IPS-18a (cell line): ENCODE measurements at regions not wholly inside any gene's neighbourhood (a gene's known extent, or its start where the extent isn't known, plus 50 kb on each side); places are given as distances from the start of the nearest gene placed in this dataset.
"Not testable (repeated sequence)": the region's sequence is repeated elsewhere in the genome, so short reads cannot be mapped to it uniquely, and the experiment has no call there.

ENCODE experiments used
- H3K27ac ChIP-seq: one replicate; pipeline ENCODE4 v1.5.1; 2013; ENCODE audit warnings: low read length
- H3K27me3 ChIP-seq: one replicate; pipeline ENCODE4 v1.6.1; 2013; ENCODE audit warnings: mild to moderate bottlenecking, low read length; ENCODE audit not compliant: control insufficient read depth, insufficient read depth
- H3K36me3 ChIP-seq: one replicate; pipeline ENCODE4 v1.6.1; 2013; ENCODE audit warnings: low read depth, low read length; ENCODE audit not compliant: control insufficient read depth
- H3K4me1 ChIP-seq: one replicate; pipeline ENCODE4 v1.6.1; 2013; ENCODE audit warnings: low read depth, low read length; ENCODE audit not compliant: control insufficient read depth
- H3K4me3 ChIP-seq: one replicate; pipeline ENCODE4 v1.5.1; 2013; ENCODE audit warnings: low read length
- H3K9ac ChIP-seq: one replicate; pipeline ENCODE4 v1.6.1; 2013; ENCODE audit warnings: mild to moderate bottlenecking, low read length, moderate library complexity
- H3K9me3 ChIP-seq: one replicate; pipeline ENCODE4 v1.6.1; 2013; ENCODE audit warnings: low read depth, low read length; ENCODE audit not compliant: control insufficient read depth

DNA sequence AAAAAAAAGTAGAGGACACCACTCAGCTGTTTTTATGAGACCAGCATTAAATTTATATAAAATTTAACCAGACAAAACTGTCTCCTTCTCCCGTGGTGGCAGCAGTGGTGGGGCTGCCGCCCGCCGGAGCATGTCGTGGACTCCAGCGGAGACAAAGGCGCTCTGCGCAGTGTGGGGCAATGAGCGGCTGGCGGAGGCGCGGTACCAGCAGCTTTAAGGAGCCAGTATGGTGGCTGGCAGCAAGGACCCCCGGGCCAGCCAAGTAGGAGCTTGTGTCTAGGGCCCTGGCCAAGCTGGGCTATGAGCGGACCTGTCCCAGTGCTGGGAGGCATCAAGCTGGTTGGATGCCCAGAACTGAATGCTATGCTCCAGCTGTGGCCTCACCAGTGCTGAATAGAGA, 2102.9 kb downstream of the NCAM2 start:
- H3K27me3 ChIP-seq = no peaks in the 10 kb centered on the region
- no peak overlapping the region for H3K4me3 ChIP-seq
- no peak overlapping the region for H3K9ac ChIP-seq
- H3K9me3 ChIP-seq = peaks cover 3% of the 10 kb centered on the region
- no peak overlapping the region for H3K27ac ChIP-seq
- no peaks in the 10 kb centered on the region for H3K36me3 ChIP-seq
- H3K4me1 ChIP-seq = no peaks in the 10 kb centered on the region

DNA sequence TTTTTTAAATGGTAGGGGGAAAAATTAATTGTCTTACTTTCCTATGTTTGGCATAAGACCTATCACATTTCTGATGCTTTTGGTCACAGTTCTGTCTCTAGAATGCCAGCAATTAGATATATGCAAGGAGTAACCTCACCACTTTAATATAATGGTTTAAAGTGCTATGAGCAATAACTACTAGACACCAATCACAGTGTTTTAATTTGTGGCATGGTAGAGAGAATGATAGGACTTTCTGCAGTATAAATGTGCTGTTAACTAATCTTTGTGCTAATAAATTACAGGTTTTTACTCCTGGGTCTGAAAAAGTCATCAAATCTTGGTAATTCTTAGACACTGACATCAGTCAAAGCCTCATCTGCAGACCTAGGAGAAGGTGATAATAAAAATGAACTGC, 2110.3 kb downstream of the NCAM2 start:
- H3K4me1 ChIP-seq = no peaks in the 10 kb centered on the region
- peaks cover 4% of the 10 kb centered on the region for H3K9me3 ChIP-seq
- H3K27ac ChIP-seq = no peak overlapping the region
- no peak overlapping the region for H3K4me3 ChIP-seq
- H3K36me3 ChIP-seq = no peaks in the 10 kb centered on the region
- H3K9ac ChIP-seq = no peak overlapping the region
- no peaks in the 10 kb centered on the region for H3K27me3 ChIP-seq

DNA sequence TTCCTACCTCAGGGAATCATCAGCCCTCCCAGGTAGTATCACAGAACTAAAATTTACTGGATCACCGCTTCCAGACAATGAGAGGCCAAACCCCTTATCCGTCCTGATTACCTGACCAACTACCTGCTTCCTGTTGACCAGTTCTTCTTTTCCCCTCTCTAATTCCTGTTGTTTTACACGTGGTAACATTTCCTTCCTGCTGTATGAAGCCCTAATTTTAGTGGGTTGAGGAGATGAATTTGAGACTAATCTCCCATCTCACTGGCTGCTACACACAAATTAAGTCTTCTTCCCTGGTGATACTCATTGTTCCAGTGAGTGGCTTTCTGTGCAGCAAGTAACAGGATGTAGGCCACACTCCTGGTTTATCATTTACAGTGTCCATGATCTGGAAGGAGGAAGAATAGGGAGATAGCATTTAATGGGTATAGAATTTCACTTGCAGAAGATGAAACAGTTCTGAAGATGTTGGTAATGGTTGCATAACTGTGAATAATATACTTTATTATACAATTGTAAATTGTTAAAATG, 2112.9 kb downstream of the NCAM2 start:
- no peak overlapping the region for H3K27ac ChIP-seq
- H3K27me3 ChIP-seq = no peaks in the 10 kb centered on the region
- H3K9me3 ChIP-seq = peaks cover 4% of the 10 kb centered on the region
- no peaks in the 10 kb centered on the region for H3K4me1 ChIP-seq
- no peak overlapping the region for H3K4me3 ChIP-seq
- no peaks in the 10 kb centered on the region for H3K36me3 ChIP-seq
- H3K9ac ChIP-seq = no peak overlapping the region

GRCh38 chr21:23119491-23119890, 2121.3 kb downstream of the NCAM2 start:
- H3K9ac ChIP-seq = no peak overlapping the region
- no peak overlapping the region for H3K27ac ChIP-seq
- no peaks in the 10 kb centered on the region for H3K27me3 ChIP-seq
- no peaks in the 10 kb centered on the region for H3K4me1 ChIP-seq
- no peaks in the 10 kb centered on the region for H3K36me3 ChIP-seq
- H3K4me3 ChIP-seq = no peak overlapping the region
- H3K9me3 ChIP-seq = no peaks in the 10 kb centered on the region

GRCh38 chr21:23127973-23128372, 2129.8 kb downstream of the NCAM2 start:
- Histone ChIP-seq H3K36me3 (no peaks in the 10 kb centered on the region), H3K27ac (no peak overlapping the region), H3K9ac (no peak overlapping the region), H3K4me1 (peaks cover 3% of the 10 kb centered on the region), H3K4me3 (no peak overlapping the region), H3K27me3 (no peaks in the 10 kb centered on the region), H3K9me3 (no peaks in the 10 kb centered on the region)

DNA sequence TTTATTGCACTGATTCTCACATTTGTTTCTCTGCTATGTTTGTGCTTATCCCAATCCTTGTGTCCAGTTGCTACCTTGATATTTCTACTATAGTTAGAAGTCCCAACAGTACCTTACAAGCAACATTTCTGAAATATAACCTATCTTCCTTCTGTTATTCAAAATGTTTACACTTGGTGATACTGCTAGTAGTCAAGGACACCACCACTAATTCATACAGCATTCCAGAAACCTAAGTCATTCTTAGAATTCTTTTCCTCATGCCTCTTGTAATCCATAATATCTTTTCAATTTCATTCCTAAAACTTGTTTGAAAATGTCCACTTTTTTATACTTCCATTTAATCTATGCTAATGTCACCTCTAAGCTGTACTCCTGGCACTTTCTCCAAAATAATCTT, 2132.1 kb downstream of the NCAM2 start:
- Histone ChIP-seq H3K27ac (no peak overlapping the region), H3K27me3 (no peaks in the 10 kb centered on the region), H3K4me1 (peaks cover 3% of the 10 kb centered on the region), H3K4me3 (no peak overlapping the region), H3K9me3 (no peaks in the 10 kb centered on the region), H3K9ac (no peak overlapping the region), H3K36me3 (no peaks in the 10 kb centered on the region)

DNA sequence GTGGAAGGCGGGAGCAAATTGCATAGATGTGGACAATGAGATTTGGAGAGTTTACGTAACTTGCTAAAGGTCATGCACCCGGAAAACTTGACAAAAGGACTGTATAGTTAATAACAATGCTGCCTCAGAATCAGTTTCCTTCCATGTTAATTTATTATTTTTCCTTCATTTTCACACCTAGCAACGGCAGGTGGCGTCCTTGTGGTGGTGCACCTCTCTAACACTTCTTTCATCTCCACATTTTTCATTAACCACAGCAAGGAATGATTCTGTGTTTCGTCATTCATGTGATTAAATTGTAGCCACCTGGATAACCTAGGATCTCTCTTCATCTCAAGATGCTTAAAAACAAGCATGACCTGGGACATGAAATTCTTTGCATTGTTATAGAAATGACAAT, 2133.0 kb downstream of the NCAM2 start:
- H3K4me3 ChIP-seq = no peak overlapping the region
- no peaks in the 10 kb centered on the region for H3K36me3 ChIP-seq
- no peaks in the 10 kb centered on the region for H3K27me3 ChIP-seq
- H3K9ac ChIP-seq = no peak overlapping the region
- peaks cover 3% of the 10 kb centered on the region for H3K4me1 ChIP-seq
- H3K27ac ChIP-seq = no peak overlapping the region
- H3K9me3 ChIP-seq = peaks cover 4% of the 10 kb centered on the region

GRCh38 chr21:23138797-23139196, 2140.6 kb downstream of the NCAM2 start:
- H3K4me3 ChIP-seq = no peak overlapping the region
- H3K9ac ChIP-seq = no peak overlapping the region
- H3K27ac ChIP-seq = no peak overlapping the region
- no peaks in the 10 kb centered on the region for H3K27me3 ChIP-seq
- H3K9me3 ChIP-seq = peaks cover 26% of the 10 kb centered on the region
- no peaks in the 10 kb centered on the region for H3K36me3 ChIP-seq
- no peaks in the 10 kb centered on the region for H3K4me1 ChIP-seq

- Histone ChIP-seq H3K27me3 (no peaks in the 10 kb centered on the region), H3K36me3 (no peaks in the 10 kb centered on the region), H3K27ac (no peak overlapping the region), H3K9ac (no peak overlapping the region), H3K4me3 (no peak overlapping the region), H3K9me3 (no peaks in the 10 kb centered on the region), H3K4me1 (no peaks in the 10 kb centered on the region)
Measured at GRCh38 chr21:23152130-23152529, 2153.9 kb downstream of the NCAM2 start.

DNA sequence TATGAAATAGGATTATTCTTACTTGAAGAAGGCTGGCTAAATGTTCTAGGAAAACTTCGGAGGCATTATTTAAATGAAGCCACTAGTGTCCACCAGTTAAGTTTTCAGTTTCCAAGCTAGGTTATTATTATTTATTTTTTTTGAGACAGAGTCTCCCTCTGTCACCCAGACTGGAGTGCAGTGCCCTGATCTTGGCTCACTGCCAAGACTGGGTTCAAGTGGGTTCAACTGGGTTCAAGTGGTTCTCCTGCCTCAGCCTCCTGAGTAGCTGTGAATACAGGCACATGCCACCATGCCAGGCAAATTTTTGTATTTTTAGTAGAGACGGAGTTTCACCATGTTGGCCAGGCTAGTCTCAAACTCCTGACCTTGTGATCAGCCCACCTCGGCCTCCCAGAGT, 2155.6 kb downstream of the NCAM2 start:
- not testable (repeated sequence) for H3K9ac ChIP-seq, H3K27ac ChIP-seq, H3K9me3 ChIP-seq, H3K4me1 ChIP-seq, H3K27me3 ChIP-seq, H3K36me3 ChIP-seq, H3K4me3 ChIP-seq

GRCh38 chr21:23155281-23155680, 2157.1 kb downstream of the NCAM2 start:
- no peaks in the 10 kb centered on the region for H3K4me1 ChIP-seq
- H3K9ac ChIP-seq = no peak overlapping the region
- H3K9me3 ChIP-seq = no peaks in the 10 kb centered on the region
- H3K4me3 ChIP-seq = no peak overlapping the region
- H3K27me3 ChIP-seq = no peaks in the 10 kb centered on the region
- H3K36me3 ChIP-seq = no peaks in the 10 kb centered on the region
- no peak overlapping the region for H3K27ac ChIP-seq

GRCh38 chr21:23160914-23161313, 2162.7 kb downstream of the NCAM2 start:
- Histone ChIP-seq H3K27ac (no peak overlapping the region), H3K4me3 (no peak overlapping the region), H3K36me3 (no peaks in the 10 kb centered on the region), H3K4me1 (no peaks in the 10 kb centered on the region), H3K9me3 (no peaks in the 10 kb centered on the region), H3K9ac (no peak overlapping the region), H3K27me3 (no peaks in the 10 kb centered on the region)
